Panc1 (cell line): ENCODE measurements at regions not wholly inside any gene's neighbourhood (a gene's known extent, or its start where the extent isn't known, plus 50 kb on each side); places are given as distances from the start of the nearest gene placed in this dataset.

Experiments
- ATAC-seq: fragments of 200-7000 bp; cut with Tn5 transposase; 2 replicates; pipeline ENCODE4 v1.9.1; 2020; ENCODE audit warnings: mild to moderate bottlenecking, moderate library complexity
- BruUV-seq: library from RNA; stranded (reverse); fragments of 400-500 nt; replicated peaks from 2 replicates; lab custom pipeline; 2021; lab: Mats Ljungman, UMichigan
- CTCF ChIA-PET: fragments of 300-600 bp; sonication (Branson Sonifier 250); formaldehyde crosslinking; loops from one replicate; lab custom pipeline; 2022; ENCODE audit warnings: antibody characterized with exemption; lab: Charles Lee
- POLR2A ChIA-PET: fragments of 300-600 bp; sonication (Branson Sonifier 250); formaldehyde crosslinking; loops from one replicate; lab custom pipeline; 2022; ENCODE audit warnings: antibody characterized with exemption; lab: Charles Lee
- DNase-seq: peaks from one replicate; pipeline ENCODE4 v3.0.0-alpha.2; 2010; ENCODE audit warnings: low read depth, low spot score
- H3K27ac ChIP-seq: 2 replicates; pipeline ENCODE4 v1.5.1; 2011; ENCODE audit warnings: mild to moderate bottlenecking, low read length, inconsistent platforms
- H3K27me3 ChIP-seq: fragments of 200-500 bp; sonication (Bioruptor generic); 2 replicates; pipeline ENCODE4 v1.6.0; 2014; ENCODE audit warnings: low read length, inconsistent platforms; ENCODE audit not compliant: control insufficient read depth, insufficient read depth
- H3K36me3 ChIP-seq: fragments of 200-500 bp; sonication (Bioruptor generic); 2 replicates; pipeline ENCODE4 v1.5.1; 2014; ENCODE audit warnings: inconsistent platforms, mild to moderate bottlenecking, low read length, moderate library complexity; ENCODE audit not compliant: control insufficient read depth, insufficient read depth
- H3K4me1 ChIP-seq: 2 replicates; pipeline ENCODE4 v1.5.1; 2011; ENCODE audit warnings: inconsistent platforms, mild to moderate bottlenecking, low read length, moderate library complexity; ENCODE audit not compliant: control insufficient read depth, insufficient read depth
- H3K4me3 ChIP-seq, 2 experiments: 2 replicates each; pipeline ENCODE4 v1.5.1; 2011 to 2012; ENCODE audit warnings: low read depth in 2 of 2, low read length in 2 of 2, mild to moderate bottlenecking in 2 of 2, inconsistent platforms in 1 of 2, moderate library complexity in 1 of 2
- H3K9me3 ChIP-seq: fragments of 200-500 bp; sonication (Bioruptor generic); 2 replicates; pipeline ENCODE4 v1.5.1; 2014; ENCODE audit warnings: low read depth, mild to moderate bottlenecking, inconsistent platforms, low read length, moderate library complexity; ENCODE audit not compliant: control insufficient read depth, insufficient read depth
- POLR2AphosphoS5 ChIP-seq: IDR thresholded peaks from 2 replicates; pipeline ENCODE4 v1.6.1; 2012; ENCODE audit warnings: mild to moderate bottlenecking, low read depth, low read length, moderate library complexity
- SIN3A ChIP-seq: IDR thresholded peaks from 2 replicates; pipeline ENCODE4 v1.6.1; 2012; ENCODE audit warnings: low read depth, mild to moderate bottlenecking, low read length, moderate library complexity, borderline replicate concordance; ENCODE audit not compliant: insufficient read depth
- TCF7L2 ChIP-seq: IDR thresholded peaks from 2 replicates; pipeline ENCODE4 v1.6.1; 2011; ENCODE audit warnings: mild to moderate bottlenecking, low read depth, low read length, inconsistent platforms
- in situ Hi-C: cut with HindIII; loops from 2 replicates; pipeline ENCODE4 v1.10.0; 2016; ENCODE audit warnings: low sequenced_read_pairs, low pct_unique_long_range_greater_than_20kb
- intact Hi-C: fragments of 100-400 bp; cut with micrococcal nuclease; formaldehyde crosslinking; loops from one replicate; pipeline ENCODE4 v1.10.0; 2022; ENCODE audit not compliant: unreplicated experiment
- TF ChIP-seq, protein P1 (sequence below): fragments of 450-650 bp; IDR thresholded peaks from 2 replicates; pipeline ENCODE4 v1.5.1; 2017; ENCODE audit warnings: mild to moderate bottlenecking
- TF ChIP-seq, protein P2 (sequence below), 2 experiments: IDR thresholded peaks; 2 replicates each; pipeline ENCODE4 v1.6.1; 2011 to 2012; ENCODE audit warnings: low read depth in 2 of 2, control low read depth in 1 of 2, low read length in 1 of 2, mild to moderate bottlenecking in 1 of 2, moderate library complexity in 1 of 2; ENCODE audit not compliant: insufficient read depth in 1 of 2

DNA sequence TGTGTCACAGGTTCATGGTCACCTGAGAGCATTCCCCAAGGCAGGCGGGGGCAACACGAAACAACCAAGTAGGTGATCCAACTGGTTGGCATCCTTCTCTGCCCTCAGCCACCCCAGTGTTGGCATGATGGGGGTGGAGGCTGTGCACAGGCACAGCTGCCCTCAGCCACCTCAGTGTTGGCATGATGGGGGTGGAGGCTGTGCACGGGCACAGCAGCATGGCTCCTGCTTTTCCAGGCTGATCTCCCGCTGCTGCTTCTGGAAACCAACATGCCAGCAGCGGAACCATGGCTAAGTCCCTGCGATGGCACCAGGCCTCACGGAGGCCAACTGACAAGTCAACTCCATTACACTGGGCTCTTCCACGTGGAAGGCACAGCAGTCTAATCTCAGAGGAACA, 447.8 kb downstream of the PTPRU start:
- TF ChIP-seq, protein P1, sequence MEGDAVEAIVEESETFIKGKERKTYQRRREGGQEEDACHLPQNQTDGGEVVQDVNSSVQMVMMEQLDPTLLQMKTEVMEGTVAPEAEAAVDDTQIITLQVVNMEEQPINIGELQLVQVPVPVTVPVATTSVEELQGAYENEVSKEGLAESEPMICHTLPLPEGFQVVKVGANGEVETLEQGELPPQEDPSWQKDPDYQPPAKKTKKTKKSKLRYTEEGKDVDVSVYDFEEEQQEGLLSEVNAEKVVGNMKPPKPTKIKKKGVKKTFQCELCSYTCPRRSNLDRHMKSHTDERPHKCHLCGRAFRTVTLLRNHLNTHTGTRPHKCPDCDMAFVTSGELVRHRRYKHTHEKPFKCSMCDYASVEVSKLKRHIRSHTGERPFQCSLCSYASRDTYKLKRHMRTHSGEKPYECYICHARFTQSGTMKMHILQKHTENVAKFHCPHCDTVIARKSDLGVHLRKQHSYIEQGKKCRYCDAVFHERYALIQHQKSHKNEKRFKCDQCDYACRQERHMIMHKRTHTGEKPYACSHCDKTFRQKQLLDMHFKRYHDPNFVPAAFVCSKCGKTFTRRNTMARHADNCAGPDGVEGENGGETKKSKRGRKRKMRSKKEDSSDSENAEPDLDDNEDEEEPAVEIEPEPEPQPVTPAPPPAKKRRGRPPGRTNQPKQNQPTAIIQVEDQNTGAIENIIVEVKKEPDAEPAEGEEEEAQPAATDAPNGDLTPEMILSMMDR = no peak
- TF ChIP-seq TCF7L2 = no peak
- TF ChIP-seq, protein P2, sequence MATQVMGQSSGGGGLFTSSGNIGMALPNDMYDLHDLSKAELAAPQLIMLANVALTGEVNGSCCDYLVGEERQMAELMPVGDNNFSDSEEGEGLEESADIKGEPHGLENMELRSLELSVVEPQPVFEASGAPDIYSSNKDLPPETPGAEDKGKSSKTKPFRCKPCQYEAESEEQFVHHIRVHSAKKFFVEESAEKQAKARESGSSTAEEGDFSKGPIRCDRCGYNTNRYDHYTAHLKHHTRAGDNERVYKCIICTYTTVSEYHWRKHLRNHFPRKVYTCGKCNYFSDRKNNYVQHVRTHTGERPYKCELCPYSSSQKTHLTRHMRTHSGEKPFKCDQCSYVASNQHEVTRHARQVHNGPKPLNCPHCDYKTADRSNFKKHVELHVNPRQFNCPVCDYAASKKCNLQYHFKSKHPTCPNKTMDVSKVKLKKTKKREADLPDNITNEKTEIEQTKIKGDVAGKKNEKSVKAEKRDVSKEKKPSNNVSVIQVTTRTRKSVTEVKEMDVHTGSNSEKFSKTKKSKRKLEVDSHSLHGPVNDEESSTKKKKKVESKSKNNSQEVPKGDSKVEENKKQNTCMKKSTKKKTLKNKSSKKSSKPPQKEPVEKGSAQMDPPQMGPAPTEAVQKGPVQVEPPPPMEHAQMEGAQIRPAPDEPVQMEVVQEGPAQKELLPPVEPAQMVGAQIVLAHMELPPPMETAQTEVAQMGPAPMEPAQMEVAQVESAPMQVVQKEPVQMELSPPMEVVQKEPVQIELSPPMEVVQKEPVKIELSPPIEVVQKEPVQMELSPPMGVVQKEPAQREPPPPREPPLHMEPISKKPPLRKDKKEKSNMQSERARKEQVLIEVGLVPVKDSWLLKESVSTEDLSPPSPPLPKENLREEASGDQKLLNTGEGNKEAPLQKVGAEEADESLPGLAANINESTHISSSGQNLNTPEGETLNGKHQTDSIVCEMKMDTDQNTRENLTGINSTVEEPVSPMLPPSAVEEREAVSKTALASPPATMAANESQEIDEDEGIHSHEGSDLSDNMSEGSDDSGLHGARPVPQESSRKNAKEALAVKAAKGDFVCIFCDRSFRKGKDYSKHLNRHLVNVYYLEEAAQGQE (IDR thresholded peaks at IDR 0.05; ENCODE audit: insufficient read depth in 1 of 2, low read depth in 2 of 2, low read length in 1 of 2) = no peak
- no peak for TF ChIP-seq POLR2AphosphoS5
- TF ChIP-seq SIN3A = no peak
- intact Hi-C loops = no loop called here
- no peaks in the 10 kb centered on the region for H3K36me3 ChIP-seq

DNA sequence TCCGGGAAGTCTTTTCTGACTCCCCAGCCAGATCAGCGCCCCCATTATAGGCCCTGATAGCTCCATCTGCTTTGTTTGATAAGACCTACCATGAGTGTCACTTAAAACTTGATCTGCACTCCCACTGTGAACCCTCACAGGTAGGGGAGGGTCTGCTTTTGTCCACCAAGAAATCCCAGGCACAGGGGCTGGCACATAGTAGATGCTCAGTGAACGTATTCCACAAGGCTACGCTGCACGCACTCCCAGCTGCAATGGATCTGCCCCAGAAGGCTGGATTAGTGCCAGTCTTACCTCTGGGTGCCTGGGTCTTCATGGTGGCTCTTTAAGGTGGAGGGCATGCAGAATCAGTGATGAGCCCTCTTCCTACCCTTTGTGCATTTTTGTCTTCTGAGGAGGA, 447.1 kb downstream of the PTPRU start:
- intact Hi-C loops (no loop called here), in situ Hi-C loops (no loop called here)
- no peak for ATAC-seq
- Histone ChIP-seq H3K4me3 (no peak overlapping the region), H3K27ac (no peak overlapping the region), H3K4me1 (no peaks in the 10 kb centered on the region; the same call in 1 of the 2 replicates), H3K36me3 (no peaks in the 10 kb centered on the region), H3K9me3 (no peaks in the 10 kb centered on the region), H3K27me3 (no peaks in the 10 kb centered on the region)
- BruUV-seq = no TSS peak
- TF ChIP-seq, protein P2 (IDR thresholded peaks at IDR 0.05; ENCODE audit: insufficient read depth in 1 of 2, low read depth in 2 of 2, low read length in 1 of 2) = no peak
- no peak for TF ChIP-seq TCF7L2
- no peak for TF ChIP-seq POLR2AphosphoS5
- TF ChIP-seq, protein P1 = no peak
- TF ChIP-seq SIN3A = no peak
- ChIA-PET POLR2A (no interaction called here), CTCF (no interaction called here)
- DNase-seq = no peak

More for the DNA sequence above, 447.8 kb downstream of the PTPRU start:
- ATAC-seq (no peak), DNase-seq (no peak)
- Histone ChIP-seq H3K27ac (no peak overlapping the region), H3K4me1 (no peaks in the 10 kb centered on the region; the same call in 1 of the 2 replicates), H3K9me3 (no peaks in the 10 kb centered on the region), H3K27me3 (no peaks in the 10 kb centered on the region), H3K4me3 (no peak overlapping the region)
- ChIA-PET CTCF (no interaction called here), POLR2A (no interaction called here)
- no TSS peak for BruUV-seq
- in situ Hi-C loops = no loop called here
